T-helper 2 cell treated with Interferon-gamma antibody and Interleukin-4, amounts not matched to agents 5 μg/mL and 100 μg/mL, for 36 hours (primary cell): ENCODE measurements at regions not wholly inside any gene's neighbourhood (a gene's known extent, or its start where the extent isn't known, plus 50 kb on each side); places are given as distances from the start of the nearest gene placed in this dataset.

Experiments used
- DNase-seq: peaks from one replicate; pipeline ENCODE4 v3.0.0; 2021; ENCODE audit warnings: low spot score
- H3K27ac Mint-ChIP-seq: one replicate; pipeline ENCODE4 v1.8.0; 2021; ENCODE audit warnings: mild to moderate bottlenecking, mixed read lengths
- H3K27me3 Mint-ChIP-seq: one replicate; pipeline ENCODE4 v1.8.0; 2021; ENCODE audit warnings: low read depth, mixed read lengths
- H3K36me3 Mint-ChIP-seq: one replicate; pipeline ENCODE4 v1.8.0; 2021; ENCODE audit warnings: low read depth, mixed read lengths
- H3K4me1 Mint-ChIP-seq: one replicate; pipeline ENCODE4 v1.8.0; 2021; ENCODE audit warnings: low read depth, mixed read lengths
- H3K4me3 Mint-ChIP-seq: one replicate; pipeline ENCODE4 v1.8.0; 2022; ENCODE audit warnings: mild to moderate bottlenecking, moderate library complexity, mixed read lengths
- H3K9me3 Mint-ChIP-seq: one replicate; pipeline ENCODE4 v1.8.0; 2021; ENCODE audit warnings: mixed read lengths

GRCh38 chr2:198456418-198456817, 652.0 kb downstream of the PLCL1 start:
- Mint-ChIP-seq H3K4me3 (no peak overlapping the region), H3K36me3 (no peaks in the 10 kb centered on the region), H3K27ac (no peak overlapping the region), H3K4me1 (no peaks in the 10 kb centered on the region), H3K9me3 (no peaks in the 10 kb centered on the region), H3K27me3 (peaks cover 2% of the 10 kb centered on the region)
- no peak for DNase-seq

DNA sequence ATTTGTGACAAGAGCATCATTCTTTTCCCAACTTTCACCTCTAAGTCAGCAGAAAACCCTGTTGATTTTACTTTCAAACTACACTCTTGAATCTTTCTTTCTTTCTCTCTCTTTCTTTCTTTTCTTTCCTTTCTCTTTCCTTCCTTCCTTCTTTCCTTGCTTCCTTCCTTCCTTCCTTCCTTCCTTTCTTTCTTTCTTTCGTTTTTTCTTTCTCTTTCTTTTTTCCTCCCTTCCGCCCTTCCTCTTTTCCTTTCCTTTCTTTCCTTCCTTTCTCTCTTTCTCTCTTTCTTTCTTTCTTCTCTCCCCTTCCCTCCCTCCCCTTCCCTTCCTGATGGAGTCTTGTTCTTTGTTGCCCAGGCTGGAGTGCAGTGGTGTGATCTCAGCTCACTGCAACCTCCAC, 649.5 kb downstream of the PLCL1 start:
- Mint-ChIP-seq H3K36me3 (no peaks in the 10 kb centered on the region), H3K27me3 (no peaks in the 10 kb centered on the region), H3K4me1 (no peaks in the 10 kb centered on the region), H3K4me3 (no peak overlapping the region), H3K27ac (no peak overlapping the region), H3K9me3 (no peaks in the 10 kb centered on the region)
- DNase-seq: no peak

DNA sequence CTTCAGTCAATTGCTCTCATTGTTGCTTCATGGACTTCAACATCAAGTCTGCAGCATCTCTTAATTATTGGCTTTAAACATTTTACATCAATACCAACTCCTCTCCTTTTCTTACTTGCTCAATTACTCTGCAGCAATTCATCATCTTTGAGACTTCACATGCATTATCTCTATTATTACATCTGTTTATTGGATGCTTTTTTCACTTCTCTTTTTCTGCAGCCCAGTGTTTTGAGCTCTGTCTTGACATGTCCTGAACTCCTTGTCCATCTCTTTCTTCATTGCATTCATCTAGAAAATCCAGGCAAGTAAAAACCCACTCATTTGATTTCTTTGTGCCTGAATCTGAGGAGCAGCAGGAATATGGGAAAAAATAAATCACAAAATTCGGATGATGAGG, 647.9 kb downstream of the PLCL1 start:
- Mint-ChIP-seq H3K27ac (no peak overlapping the region), H3K4me1 (no peaks in the 10 kb centered on the region), H3K36me3 (no peaks in the 10 kb centered on the region), H3K27me3 (no peaks in the 10 kb centered on the region), H3K4me3 (no peak overlapping the region), H3K9me3 (no peaks in the 10 kb centered on the region)
- DNase-seq: no peak

GRCh38 chr2:198448789-198449188, 644.4 kb downstream of the PLCL1 start:
- H3K36me3 Mint-ChIP-seq: no peaks in the 10 kb centered on the region
- no peak for DNase-seq
- no peak overlapping the region for H3K4me3 Mint-ChIP-seq
- no peaks in the 10 kb centered on the region for H3K4me1 Mint-ChIP-seq
- H3K27ac Mint-ChIP-seq: no peak overlapping the region
- H3K9me3 Mint-ChIP-seq: no peaks in the 10 kb centered on the region
- H3K27me3 Mint-ChIP-seq: no peaks in the 10 kb centered on the region

DNA sequence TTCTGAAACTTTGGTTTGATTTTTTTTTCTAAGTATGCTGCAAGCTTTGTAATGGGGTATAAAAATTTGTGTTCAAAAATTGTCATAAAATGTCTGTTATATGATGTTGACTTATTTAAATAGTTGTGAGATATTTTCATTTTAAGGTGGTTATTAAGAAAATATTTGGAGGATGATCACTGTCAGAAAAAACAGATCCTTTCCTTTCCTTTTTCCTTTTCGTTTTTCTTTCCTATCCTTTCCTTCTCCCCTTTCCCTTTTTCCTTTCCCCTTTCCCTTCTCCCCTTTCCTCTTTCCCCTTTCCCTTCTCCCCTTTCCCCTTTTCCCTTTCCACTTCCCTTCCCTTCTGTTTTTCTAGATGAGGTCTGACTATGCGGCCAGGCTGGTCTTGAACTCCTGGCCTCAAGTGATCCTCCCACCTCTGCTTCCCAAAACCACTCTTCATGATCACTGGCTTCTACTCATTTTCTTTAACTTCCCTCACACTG, 640.5 kb downstream of the PLCL1 start:
- DNase-seq: no peak
- no peak overlapping the region for H3K27ac Mint-ChIP-seq
- no peaks in the 10 kb centered on the region for H3K4me1 Mint-ChIP-seq
- no peaks in the 10 kb centered on the region for H3K36me3 Mint-ChIP-seq
- H3K4me3 Mint-ChIP-seq: no peak overlapping the region
- H3K27me3 Mint-ChIP-seq: no peaks in the 10 kb centered on the region
- H3K9me3 Mint-ChIP-seq: no peaks in the 10 kb centered on the region

DNA sequence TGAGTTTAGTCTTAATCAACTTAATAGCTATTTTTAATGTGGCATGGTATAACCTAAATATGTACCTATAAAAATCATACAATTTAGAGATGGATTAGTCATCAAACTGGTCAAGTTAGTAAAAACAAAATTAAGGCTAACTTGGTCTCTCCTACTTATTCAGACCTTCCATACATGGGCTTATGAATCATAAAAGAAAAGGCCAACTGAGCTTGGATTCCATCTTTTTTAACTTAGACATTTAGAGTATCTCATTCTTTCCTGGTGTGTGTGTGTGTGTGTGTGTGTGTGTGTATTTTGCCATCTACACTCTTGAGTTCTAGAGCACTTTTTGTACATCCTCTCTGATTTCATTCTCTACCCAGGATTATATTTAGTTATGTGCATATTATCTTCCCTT, 637.5 kb downstream of the PLCL1 start:
- Mint-ChIP-seq H3K27me3 (no peaks in the 10 kb centered on the region), H3K27ac (no peak overlapping the region), H3K36me3 (no peaks in the 10 kb centered on the region), H3K9me3 (no peaks in the 10 kb centered on the region), H3K4me1 (no peaks in the 10 kb centered on the region), H3K4me3 (no peak overlapping the region)
- DNase-seq: no peak

- Mint-ChIP-seq H3K4me3 (no peak overlapping the region), H3K4me1 (no peaks in the 10 kb centered on the region), H3K36me3 (no peaks in the 10 kb centered on the region), H3K27ac (no peak overlapping the region), H3K27me3 (no peaks in the 10 kb centered on the region), H3K9me3 (no peaks in the 10 kb centered on the region)
- no peak for DNase-seq
Measured at GRCh38 chr2:198441246-198441645, 636.9 kb downstream of the PLCL1 start.

- H3K4me1 Mint-ChIP-seq: no peaks in the 10 kb centered on the region
- H3K27ac Mint-ChIP-seq: no peak overlapping the region
- no peaks in the 10 kb centered on the region for H3K9me3 Mint-ChIP-seq
- H3K36me3 Mint-ChIP-seq: no peaks in the 10 kb centered on the region
- H3K27me3 Mint-ChIP-seq: no peaks in the 10 kb centered on the region
- no peak overlapping the region for H3K4me3 Mint-ChIP-seq
- DNase-seq: no peak
Measured at GRCh38 chr2:198440833-198441232, 636.4 kb downstream of the PLCL1 start.

- no peaks in the 10 kb centered on the region for H3K9me3 Mint-ChIP-seq
- no peaks in the 10 kb centered on the region for H3K27me3 Mint-ChIP-seq
- no peaks in the 10 kb centered on the region for H3K4me1 Mint-ChIP-seq
- H3K4me3 Mint-ChIP-seq: no peak overlapping the region
- no peak overlapping the region for H3K27ac Mint-ChIP-seq
- no peak for DNase-seq
- no peaks in the 10 kb centered on the region for H3K36me3 Mint-ChIP-seq
Measured at GRCh38 chr2:198438331-198438730, 633.9 kb downstream of the PLCL1 start.

- Mint-ChIP-seq H3K9me3 (no peaks in the 10 kb centered on the region), H3K4me1 (no peaks in the 10 kb centered on the region), H3K4me3 (no peak overlapping the region), H3K27ac (no peak overlapping the region), H3K36me3 (no peaks in the 10 kb centered on the region), H3K27me3 (no peaks in the 10 kb centered on the region)
- DNase-seq: no peak
Measured at GRCh38 chr2:198424112-198424511, 619.7 kb downstream of the PLCL1 start.

GRCh38 chr2:198417836-198418235, 613.4 kb downstream of the PLCL1 start:
- Mint-ChIP-seq H3K9me3 (no peaks in the 10 kb centered on the region), H3K27ac (no peak overlapping the region), H3K36me3 (no peaks in the 10 kb centered on the region), H3K27me3 (no peaks in the 10 kb centered on the region), H3K4me1 (no peaks in the 10 kb centered on the region), H3K4me3 (no peak overlapping the region)
- no peak for DNase-seq

- H3K27ac Mint-ChIP-seq: no peak overlapping the region
- H3K4me3 Mint-ChIP-seq: no peak overlapping the region
Measured at GRCh38 chr2:198414976-198415375, 610.6 kb downstream of the PLCL1 start.

GRCh38 chr2:198411936-198412335, 607.5 kb downstream of the PLCL1 start:
- no peak for DNase-seq
- H3K27me3 Mint-ChIP-seq: peaks cover 3% of the 10 kb centered on the region
- H3K4me3 Mint-ChIP-seq: no peak overlapping the region
- H3K36me3 Mint-ChIP-seq: no peaks in the 10 kb centered on the region
- no peaks in the 10 kb centered on the region for H3K9me3 Mint-ChIP-seq
- H3K4me1 Mint-ChIP-seq: no peaks in the 10 kb centered on the region
- H3K27ac Mint-ChIP-seq: no peak overlapping the region

More at GRCh38 chr2:198414976-198415375, 610.6 kb downstream of the PLCL1 start:
- no peaks in the 10 kb centered on the region for H3K36me3 Mint-ChIP-seq
- no peaks in the 10 kb centered on the region for H3K4me1 Mint-ChIP-seq
- H3K27me3 Mint-ChIP-seq: no peaks in the 10 kb centered on the region
- no peaks in the 10 kb centered on the region for H3K9me3 Mint-ChIP-seq
- no peak for DNase-seq

DNA sequence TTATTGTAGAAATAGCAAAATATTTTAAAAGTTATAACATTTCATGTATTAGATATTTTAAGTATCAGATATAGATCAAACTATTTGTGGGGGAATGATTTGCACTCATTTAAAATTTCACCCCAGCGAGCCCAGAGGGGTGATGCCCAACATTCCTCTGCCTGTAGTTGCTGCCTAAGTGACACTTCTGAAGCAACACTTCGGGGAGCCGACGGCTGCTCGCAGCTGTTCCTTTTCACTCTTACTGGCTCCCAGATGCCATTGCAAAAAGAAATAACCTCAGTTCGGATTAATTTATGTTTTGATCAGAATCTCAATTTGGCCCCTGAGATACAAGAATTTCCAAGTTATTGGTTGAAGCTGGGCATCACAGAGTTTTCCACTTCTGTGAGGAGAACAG, 603.8 kb downstream of the PLCL1 start:
- H3K4me1 Mint-ChIP-seq: no peaks in the 10 kb centered on the region

GRCh38 chr2:198405311-198405710, 600.9 kb downstream of the PLCL1 start:
- Mint-ChIP-seq H3K9me3 (no peaks in the 10 kb centered on the region), H3K27ac (no peak overlapping the region), H3K4me3 (no peak overlapping the region), H3K27me3 (peaks cover 5% of the 10 kb centered on the region), H3K4me1 (no peaks in the 10 kb centered on the region), H3K36me3 (no peaks in the 10 kb centered on the region)
- DNase-seq: no peak

More for the DNA sequence above, 603.8 kb downstream of the PLCL1 start:
- Mint-ChIP-seq H3K36me3 (no peaks in the 10 kb centered on the region), H3K9me3 (no peaks in the 10 kb centered on the region), H3K27ac (no peak overlapping the region), H3K27me3 (peaks cover 5% of the 10 kb centered on the region), H3K4me3 (no peak overlapping the region)
- no peak for DNase-seq
